ENCODE measurements at regions not wholly inside any gene's neighbourhood (a gene's known extent, or its start where the extent isn't known, plus 50 kb on each side); places are given as distances from the start of the nearest gene placed in this dataset.

DNA sequence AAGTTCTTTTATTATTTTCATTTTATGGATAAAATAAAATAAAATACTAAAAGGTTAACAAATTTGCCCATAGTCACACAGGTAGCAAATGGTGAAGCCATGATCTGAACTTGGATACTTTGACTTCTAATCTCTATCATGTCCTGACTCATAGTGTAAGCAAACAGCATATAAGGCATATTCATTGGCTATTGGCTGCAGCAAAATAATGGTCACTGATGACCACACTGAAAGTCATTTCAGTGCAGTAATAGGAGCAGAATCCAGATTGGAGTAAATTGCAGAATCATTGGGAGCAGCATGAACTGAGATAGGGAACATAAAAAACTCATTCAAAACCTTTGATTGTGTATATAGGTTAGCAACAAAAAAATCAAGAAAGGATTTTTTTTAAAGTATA lies 262.9 kb downstream of the PLA2G4A start:
- DNase-seq (ENCODE audit: low read depth): no peak

DNA sequence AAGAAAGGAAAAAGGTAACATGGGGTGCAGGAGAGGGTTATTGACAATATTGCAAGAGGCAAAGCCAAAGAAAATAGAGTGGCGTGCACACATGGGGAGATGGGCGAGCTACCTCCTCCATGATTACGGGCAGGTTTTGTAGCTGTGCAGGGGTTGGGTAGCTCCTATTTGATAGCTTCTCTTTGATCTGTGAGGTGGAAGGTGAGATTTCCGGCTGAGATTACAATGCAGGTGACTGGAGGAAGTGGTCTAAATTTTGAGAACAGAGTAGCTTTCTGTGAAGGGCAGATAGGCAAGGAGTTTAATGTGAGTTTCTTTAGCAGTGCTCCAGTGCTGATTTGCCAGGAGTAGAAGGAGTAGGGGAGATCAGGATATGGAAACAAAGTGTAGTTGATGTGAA lies 263.4 kb downstream of the PLA2G4A start:
- no peak for DNase-seq (ENCODE audit: low read depth)

DNA sequence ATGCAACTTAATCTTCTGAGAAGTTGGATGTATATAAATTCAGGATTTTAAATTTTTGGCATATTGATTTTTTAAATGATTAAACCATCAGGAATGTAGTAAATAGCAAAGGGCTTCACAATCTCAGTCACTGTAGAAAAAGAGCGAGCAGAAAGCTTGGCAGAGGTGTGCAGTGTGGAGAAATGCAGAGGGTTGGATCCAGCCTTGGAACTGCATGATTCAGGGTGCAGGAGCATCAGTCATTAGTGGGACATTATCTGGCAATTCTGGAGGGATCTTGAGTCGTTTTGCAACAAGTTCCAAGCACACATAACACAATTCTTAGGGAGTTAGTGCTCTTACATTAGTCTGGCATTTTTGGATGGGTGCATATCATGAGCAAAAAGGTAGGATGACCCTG lies 267.9 kb downstream of the PLA2G4A start:
- no peak for DNase-seq (ENCODE audit: low read depth)

DNA sequence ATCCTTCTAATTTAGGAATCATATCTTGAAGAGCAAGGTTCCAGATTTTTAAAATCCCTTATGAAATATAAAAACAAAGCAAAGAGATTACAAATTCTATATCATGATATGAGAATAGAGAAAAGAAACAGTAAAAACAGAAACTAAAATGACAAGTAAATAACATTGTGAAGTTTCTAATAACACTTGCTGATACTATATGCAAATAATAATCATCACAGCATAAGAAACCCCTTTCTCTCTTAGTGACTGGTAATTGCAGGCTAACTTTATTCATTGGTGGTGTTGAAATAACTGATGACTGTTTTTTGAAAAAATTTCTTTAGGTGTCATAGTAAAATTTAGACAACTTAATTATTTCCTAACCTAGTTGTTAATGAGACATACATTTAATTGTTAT lies 281.6 kb downstream of the PLA2G4A start:
- no peak for DNase-seq (ENCODE audit: low read depth)

DNA sequence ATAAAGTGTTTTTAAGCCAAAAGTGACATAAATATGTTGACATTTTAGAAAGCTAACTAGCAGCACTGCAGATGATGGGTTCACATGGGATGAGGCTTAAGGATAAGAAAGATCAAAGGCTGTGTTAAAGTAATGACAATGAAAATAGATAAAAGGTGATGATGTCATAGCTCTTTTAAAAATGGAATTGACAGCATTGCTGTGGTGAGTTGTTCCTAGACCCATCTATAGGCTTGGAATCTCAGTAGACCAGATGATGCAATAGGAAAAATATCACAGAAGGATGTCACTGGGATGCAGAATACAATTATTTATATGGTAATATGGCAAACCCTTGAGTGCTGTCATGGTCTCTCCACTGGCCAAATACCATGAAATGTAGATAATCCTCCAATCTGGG lies 286.0 kb downstream of the PLA2G4A start:
- no peak for DNase-seq (ENCODE audit: low read depth)

DNA sequence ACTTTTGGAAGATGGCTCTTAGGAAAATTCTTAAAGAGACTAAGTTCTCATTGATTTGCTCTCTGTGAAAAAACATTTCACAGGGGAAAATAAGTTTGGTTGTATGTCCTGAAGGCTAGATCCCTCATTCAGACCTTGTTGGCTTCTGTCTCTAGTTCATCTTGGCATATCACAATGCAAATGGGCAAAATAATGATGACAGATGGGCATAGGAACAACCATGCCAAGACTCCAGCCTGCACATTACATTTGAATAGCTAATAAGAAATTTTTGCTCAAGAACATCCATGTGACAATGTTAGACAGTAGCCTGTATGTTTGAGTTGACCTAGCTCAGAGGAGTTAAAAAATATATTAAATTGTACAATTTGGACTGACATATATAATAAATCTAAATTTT lies 292.9 kb downstream of the PLA2G4A start:
- DNase-seq (ENCODE audit: low read depth): no peak

DNA sequence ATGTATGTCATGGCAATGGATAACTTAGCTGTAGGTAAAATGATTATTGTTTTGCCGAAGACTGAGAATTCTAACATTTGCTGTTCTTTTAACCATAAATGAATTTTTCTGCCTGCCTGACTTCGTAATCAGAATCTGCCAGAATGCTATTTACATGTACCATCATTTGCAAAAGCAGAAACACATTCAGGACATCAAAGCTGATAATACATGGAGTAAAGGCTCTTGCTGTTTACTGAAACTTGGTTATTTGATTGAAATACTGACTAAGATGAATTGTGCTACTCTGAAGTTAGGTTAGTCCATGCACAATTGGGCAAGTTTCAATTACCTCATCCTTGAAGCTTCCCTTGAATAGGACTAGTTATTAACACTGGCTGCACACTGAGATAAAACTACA lies 293.8 kb downstream of the PLA2G4A start:
- DNase-seq (ENCODE audit: low read depth): no peak

DNA sequence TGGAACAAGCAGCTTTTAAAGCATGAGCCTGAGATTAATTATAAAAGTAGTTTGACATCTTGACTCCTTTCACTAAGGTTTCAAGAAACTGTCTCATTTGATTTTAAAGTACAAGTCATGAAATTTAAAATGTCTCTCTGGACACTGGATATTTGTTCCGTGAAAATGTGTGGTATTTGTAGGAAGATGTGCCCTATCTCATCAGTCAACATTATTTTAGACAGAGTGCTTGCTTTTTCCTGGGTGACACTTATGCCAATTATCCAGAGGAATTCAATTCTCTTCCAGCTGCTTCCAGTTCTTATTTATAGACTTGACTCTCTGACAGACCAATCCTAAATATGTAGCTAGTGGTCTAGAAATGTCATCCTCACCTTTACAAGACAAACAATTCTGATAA lies 300.4 kb downstream of the PLA2G4A start:
- no peak for DNase-seq (ENCODE audit: low read depth)

DNA sequence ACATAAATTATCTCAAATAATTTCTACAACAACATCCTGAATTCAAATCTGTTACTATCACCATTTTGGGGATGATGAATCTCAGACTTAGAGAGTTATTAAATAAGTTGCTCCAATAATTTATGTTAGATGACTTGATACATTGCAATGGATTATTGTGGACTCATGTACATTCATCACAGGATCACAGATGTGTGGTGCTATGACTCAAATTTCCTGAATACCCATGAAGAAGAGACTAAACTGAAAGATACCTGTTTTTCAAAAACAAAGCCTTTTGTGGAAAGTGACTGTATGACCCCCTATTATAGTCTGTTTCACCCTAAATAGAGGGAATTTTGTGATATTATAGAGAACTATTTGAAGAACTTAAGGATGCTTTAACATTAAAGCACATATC lies 315.0 kb downstream of the PLA2G4A start:
- no peak for DNase-seq (ENCODE audit: low read depth)

DNA sequence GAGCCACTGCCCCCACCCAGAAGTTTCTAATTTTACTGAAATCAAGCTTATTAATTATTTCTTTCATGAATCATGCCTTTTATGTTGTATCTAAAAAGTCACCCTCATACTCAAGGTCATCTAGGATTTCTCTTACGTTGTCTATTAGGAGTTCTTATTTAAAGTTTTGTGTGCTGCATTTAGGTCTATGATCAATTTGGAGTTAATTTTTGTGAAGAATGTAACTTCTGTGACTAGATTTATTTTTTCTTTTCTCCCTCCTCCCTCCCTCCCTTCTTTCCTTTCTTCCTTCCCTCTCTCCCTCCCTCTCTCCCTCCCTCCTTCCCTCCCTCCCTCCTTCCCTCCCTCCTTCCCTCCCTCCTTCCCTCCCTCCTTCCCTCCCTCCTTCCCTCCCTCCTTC lies 317.6 kb downstream of the PLA2G4A start:
- no peak for DNase-seq (ENCODE audit: low read depth)

DNA sequence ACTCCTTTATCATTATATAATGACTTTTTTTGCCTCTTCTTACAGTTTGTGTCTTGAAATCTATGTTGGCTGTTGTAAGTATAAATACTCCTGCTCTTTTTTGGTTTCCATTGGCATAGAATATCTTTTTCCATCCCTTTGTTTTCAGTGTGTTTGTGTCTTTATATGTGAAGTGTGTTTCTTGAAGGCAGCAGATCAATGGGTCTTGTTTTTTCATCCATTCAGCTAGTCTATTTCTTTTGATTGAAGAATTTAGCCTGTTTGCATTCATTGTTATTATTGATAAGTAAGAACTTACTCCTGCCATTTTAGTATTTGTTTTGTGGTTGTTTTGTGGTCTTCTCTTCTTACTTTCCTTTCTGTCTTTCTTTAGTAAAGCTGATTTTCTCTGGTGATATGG lies 322.8 kb downstream of the PLA2G4A start:
- DNase-seq (ENCODE audit: low read depth): no peak

DNA sequence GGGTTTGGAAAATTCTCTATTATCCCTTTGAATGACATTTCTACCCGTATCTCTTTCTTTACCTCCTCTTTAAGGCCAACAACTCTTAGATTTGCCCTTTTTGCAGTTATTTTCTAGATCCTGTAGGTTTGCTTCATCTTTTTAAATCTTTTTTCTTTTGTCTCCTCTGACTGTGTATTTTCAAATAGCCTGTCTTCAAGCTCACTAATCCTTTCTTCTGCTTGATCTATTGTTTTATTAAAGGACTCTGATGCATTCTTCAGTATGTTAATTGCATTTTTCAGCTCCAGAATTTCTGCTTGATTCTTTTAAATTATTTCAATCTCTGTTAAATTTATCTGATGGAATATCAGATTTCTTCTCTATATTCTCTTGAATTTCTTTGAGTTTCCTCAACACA lies 324.3 kb downstream of the PLA2G4A start:
- no peak for DNase-seq (ENCODE audit: low read depth)

DNA sequence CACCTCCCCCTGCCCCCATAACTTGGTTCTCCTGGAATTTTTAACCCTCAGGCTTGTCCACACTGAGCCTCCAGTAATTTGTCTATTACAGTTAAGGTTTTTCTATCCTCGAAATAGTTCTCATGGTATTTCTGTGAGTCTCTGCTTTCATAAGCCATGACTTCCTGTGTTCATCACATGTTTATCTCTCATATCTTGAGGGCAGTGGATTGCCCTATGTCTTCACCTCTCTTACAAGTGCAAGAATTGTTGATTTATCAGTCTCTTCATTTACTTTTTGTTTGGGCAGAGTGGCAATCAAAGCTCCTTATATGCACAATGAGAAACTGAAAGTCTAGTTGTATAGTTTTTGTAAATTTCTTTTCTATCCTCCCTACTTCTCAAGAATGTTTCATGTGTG lies 328.4 kb downstream of the PLA2G4A start:
- no peak for DNase-seq (ENCODE audit: low read depth)

DNA sequence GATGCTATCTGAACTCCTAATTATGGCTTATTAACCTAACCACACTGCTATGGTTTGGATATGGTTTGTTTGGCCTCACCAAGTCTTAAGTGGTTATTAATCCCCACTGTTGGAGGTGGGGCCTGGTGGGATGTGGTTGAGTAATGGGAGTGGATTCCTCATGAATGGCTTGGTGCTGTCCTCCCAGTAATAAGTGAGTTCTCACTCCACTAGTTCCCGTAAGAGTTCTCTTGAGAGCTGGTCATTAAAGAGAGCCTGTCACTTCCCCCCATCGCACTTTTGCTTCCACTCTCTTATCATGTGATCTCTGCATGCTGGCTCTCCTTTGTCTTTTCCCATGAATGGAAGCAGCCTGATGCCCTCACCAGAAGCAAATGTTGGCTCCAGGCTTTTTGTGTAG lies 328.8 kb downstream of the PLA2G4A start:
- no peak for DNase-seq (ENCODE audit: low read depth)

DNA sequence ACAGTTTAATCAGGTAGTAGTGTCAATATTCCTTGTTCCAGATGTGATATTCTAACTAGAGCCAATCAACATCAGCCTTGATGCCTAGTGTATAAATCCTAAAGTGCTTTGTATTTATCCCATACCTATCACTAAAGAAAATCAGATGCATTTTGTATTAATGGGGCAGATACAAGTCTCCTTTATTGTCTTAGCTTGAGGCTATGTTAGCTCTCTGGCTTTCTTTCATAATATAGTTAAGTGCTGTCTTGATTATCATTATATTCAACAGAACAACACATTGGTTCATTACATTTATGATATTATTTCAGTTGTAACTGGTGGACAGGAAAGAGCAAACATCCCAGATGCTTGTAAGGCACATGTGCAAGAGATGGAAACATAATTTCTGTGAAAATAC lies 338.8 kb downstream of the PLA2G4A start:
- DNase-seq (ENCODE audit: low read depth): no peak

DNA sequence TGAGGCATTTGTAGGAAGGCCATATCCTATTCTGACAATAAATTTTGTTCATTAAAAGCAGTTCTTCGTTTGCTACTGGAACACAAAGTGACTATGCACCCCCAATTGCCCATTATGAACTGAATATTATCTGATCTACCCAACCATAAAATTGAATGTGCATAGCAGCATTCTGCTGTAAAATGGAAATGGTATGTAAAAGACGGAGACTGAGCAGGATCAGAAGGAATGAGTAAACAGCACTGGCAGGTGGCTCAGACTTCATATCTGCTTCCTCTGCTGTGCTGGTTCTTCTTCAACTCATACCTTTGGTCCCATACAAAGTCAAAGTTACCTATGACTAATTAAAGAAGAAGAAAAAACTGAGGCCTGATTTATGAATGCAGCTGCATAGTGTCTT lies 339.5 kb downstream of the PLA2G4A start:
- DNase-seq (ENCODE audit: low read depth): no peak

DNA sequence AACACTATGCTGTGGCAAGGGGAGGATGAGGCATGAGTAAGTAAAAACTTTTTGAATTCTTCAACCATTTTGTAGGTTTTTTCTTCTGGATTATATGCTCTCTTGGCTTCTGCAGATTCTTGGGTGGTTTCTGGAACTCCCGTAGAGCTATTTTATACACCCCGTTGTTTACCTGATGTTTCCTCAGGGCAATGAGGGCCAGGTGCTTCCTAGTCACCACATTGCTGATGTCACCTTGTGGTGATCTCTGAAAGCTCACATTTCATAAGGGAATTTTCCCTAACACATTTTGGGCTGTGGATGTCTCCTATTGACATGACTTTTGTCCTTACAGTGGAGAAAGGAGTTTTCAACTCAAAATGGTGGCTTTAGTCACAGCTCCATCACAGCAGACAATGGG lies 356.6 kb downstream of the PLA2G4A start:
- no peak for DNase-seq (ENCODE audit: low read depth)

DNA sequence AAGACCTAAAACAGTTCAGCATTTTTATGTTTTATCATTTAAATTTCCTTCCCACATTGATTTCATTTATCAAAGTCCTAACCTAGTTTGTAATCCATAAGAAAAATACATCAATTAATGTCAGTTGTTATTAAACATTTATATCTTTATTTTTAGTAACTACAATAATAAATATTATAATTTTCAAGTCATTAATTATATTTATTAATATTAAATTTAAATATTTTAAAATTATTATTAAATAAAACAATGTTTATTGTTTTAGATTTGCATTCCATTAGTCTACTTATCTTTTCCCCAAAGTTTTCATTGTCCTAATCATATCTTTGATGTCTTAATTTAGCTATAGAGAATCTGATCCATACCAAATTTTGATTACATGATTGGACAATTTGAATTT lies 368.9 kb downstream of the PLA2G4A start:
- DNase-seq (ENCODE audit: low read depth): no peak

DNA sequence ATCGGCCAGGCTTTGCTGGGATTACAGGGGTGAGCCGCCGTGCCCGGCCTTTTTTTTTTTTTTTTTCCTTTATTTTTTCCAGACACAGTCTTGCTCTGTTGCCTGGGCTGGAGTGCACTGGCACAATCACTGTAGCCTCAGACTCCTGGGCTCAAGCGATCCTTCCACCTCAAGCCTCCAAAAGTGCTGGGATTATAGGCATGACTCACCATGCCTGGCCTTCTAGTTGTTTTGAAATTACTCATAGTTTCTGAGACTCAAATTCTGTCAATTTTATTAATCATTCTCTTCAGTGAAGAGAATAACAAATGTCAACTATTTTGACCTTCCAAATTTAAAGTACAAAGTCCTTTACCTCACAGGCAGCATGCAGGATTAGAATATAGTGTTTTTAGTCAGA lies 374.5 kb downstream of the PLA2G4A start:
- DNase-seq (ENCODE audit: low read depth): peak; percentile 25

DNA sequence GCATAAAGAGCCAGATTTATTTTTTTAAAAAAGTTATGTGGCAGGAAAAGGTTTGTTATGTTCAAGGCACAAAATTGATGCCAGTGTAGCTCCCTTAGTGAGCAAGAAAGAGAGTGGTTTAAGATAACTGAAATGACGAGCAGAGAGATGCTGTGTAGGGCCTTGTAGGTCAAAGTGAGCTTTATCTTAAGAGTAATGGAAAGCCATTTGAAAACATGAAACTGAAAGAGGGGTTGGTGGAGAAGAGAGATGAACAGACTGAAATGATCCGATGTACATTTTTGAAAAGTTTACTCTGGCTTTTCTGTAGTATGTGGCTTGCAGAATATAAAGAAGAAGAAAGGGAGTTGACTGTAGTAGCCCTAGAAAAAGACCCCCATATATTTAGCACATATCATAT lies 383.6 kb downstream of the PLA2G4A start:
- no peak for DNase-seq (ENCODE audit: low read depth)

DNA sequence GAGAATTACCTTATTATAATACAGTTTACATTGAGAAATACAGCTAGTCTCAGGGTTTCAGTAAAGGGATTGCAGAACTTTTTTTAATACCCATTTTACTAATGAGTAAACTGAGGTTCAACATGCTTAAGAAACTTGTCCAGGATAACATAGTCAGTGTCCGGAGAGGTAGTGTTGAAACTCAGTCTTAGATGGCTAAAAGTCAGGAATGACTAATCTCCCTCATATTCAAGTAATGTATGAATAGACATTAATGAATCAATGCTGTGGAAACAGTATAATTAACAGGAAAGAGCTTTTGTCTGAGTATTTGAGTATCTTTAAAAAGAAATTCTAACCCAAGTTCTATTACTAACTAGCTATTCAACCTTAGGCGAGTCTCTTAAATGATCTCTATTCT lies 397.6 kb downstream of the PLA2G4A start:
- peak; percentile 35 for DNase-seq (ENCODE audit: low read depth)

DNA sequence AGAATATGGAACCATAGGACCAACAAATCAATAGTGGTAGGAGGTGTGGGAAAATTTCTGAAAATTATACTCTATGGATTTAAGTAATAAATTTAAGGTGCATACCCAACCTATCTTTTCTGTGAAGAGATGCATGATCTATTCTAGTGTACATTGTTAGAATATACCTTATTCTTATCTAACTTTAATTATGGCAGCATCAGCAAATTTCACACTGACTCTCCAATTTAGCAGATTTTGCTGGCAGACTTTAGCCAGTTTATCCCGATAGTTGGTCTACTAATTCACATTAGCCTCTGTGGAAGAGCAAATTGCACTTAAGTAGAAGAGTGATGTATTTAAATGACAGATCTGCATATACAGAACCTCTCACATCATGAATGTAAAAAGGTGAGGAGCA lies 400.0 kb downstream of the PLA2G4A start:
- DNase-seq (ENCODE audit: low read depth): no peak

DNA sequence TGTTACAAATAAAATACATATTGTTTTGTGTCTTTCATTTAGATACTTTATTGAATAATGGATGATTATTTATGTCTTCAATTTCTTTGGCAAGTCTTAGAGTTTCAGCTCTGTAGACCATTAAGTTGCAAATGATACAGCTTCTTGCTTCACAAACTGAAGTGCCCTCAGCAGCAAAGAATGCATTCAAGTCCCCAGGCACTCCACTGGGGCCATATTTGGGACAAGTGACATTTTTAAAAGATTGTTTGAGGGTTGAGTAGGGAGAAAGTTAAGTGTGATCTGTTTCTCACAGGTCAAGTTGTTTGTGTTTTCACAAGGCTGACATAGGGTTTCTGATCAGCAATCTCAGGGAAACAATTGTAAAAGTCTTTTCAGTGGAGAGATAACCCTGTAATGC lies 400.7 kb downstream of the PLA2G4A start:
- no peak for DNase-seq (ENCODE audit: low read depth)

DNA sequence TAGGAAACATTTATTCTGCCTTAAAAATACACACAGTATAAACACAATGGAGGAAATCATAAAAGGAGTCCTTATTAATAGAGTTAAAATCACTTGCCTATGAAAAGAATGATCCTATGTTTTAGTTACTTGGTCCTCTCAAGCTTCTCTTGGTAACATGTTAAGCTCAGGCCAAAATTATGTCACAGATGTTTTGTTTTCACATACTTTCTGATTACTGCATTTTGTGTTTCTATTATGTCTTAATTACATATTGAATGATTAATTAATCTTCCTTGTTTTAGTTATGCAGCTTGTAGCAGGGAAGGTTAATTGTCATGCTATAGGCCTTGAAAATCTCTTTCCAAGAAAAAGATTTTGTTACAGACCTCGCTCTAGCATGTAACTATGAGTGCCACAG lies 406.0 kb downstream of the PLA2G4A start:
- DNase-seq (ENCODE audit: low read depth): no peak

DNA sequence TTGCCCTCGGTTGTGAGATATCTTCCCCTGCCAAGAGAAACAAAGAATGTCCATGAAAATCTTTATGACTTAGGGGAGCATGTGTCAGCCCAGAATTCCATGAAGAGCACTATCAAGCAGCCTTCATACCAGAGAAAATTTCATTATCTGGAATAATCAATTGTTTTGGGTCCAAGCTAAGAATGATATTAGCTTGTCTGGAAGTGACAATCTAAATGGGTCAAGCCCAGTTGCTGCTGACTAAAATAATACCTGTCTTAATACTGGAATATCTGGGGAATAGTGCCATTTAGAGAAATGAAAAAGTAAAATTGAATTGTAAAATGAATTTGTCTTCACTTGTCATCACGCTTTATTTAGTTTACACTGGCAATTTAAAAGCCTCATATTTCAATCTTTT lies 407.4 kb downstream of the PLA2G4A start:
- DNase-seq (ENCODE audit: low read depth): no peak

DNA sequence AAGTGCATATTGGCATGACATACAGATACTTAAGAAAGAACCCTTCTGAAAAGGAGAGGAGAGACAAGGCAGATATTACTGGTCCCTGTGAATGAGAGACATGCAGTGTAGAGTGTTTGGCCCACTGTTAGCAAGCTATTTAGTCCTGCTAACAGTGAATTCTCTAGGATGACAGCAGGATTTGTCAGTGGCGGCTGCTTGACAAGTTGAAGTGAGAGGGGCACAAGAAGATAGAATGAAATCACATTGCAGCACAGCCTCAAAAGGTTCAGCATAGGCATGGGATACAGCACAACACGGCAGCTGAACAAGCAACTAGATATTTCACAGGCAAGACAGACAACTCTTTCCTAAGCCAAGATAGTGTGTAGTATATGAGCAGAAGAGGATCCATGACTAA lies 407.9 kb downstream of the PLA2G4A start:
- DNase-seq (ENCODE audit: low read depth): no peak
